ENCODE measurements at regions not wholly inside any gene's neighbourhood (a gene's known extent, or its start where the extent isn't known, plus 50 kb on each side); places are given as distances from the start of the nearest gene placed in this dataset.

GRCh38 chr15:95180530-95180929 is 949.2 kb downstream of the MCTP2 start:
- TF ChIP-seq MAX (IDR thresholded peaks at IDR 0.05) (no peak), SUZ12 (IDR thresholded peaks at IDR 0.05; ENCODE audit: low read length) (no peak), POLR2A (IDR thresholded peaks at IDR 0.05; ENCODE audit: control extremely low read depth in 1 of 2, low read depth in 2 of 2, low read length in 2 of 2) (no peak), CHD7 (IDR thresholded peaks at IDR 0.05; ENCODE audit: insufficient replicate concordance, low read length) (no peak), CTCF (IDR thresholded peaks at IDR 0.05; ENCODE audit: control extremely low read depth in 1 of 3, insufficient read depth in 1 of 3, low read depth in 1 of 3, low read length in 3 of 3) (no peak), MAFK (IDR thresholded peaks at IDR 0.05; ENCODE audit: low read depth, low read length) (no peak), TAF1 (IDR thresholded peaks at IDR 0.05; ENCODE audit: low read depth, low read length) (no peak), SP2 (IDR thresholded peaks at IDR 0.05; ENCODE audit: low read length) (no peak), CBX8 (IDR thresholded peaks at IDR 0.05; ENCODE audit: borderline replicate concordance, low read depth, low read length) (no peak), EP300 (IDR thresholded peaks at IDR 0.05; ENCODE audit: borderline replicate concordance in 1 of 2, low read depth in 2 of 2, low read length in 2 of 2) (no peak), TAF7 (optimal IDR thresholded peaks at IDR 0.05; ENCODE audit: borderline replicate concordance, low read depth, low read length) (no peak), SAP30 (IDR thresholded peaks at IDR 0.05; ENCODE audit: insufficient read depth, insufficient replicate concordance, low read length) (no peak)

Measured in H1 (cell line).